Islet of Langerhans (tissue), 1 donor: ENCODE measurements at regions not wholly inside any gene's neighbourhood (a gene's known extent, or its start where the extent isn't known, plus 50 kb on each side); places are given as distances from the start of the nearest gene placed in this dataset.

Source experiments
- FAIRE-seq: peaks from one replicate; lab custom pipeline; 2011; peaks lifted over from hg19 to GRCh38; lab: Jason Lieb, UNC

GRCh38 chr7:12518920-12519681, 51.4 kb upstream of the SCIN start:
- no peak for FAIRE-seq

DNA sequence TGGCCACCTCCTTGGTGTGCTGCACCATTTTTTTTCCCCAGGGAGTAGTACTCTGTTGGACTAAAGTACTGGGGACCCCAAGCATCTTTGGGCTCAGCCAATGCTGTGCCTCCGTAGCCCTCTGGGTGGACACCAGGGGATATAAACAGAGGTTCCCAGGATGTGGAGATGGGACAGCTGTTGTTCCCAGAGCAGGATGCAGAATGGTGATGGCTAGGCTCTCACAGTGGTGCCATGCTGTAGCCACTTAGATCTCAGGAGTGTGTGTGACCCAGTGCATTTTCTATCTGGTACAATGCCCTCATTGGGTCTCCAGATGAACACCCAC, 50.9 kb upstream of the SCIN start:
- no peak for FAIRE-seq
